DND-41 (cell line): ENCODE measurements at regions not wholly inside any gene's neighbourhood (a gene's known extent, or its start where the extent isn't known, plus 50 kb on each side); places are given as distances from the start of the nearest gene placed in this dataset.
"Not testable (repeated sequence)": the region's sequence is repeated elsewhere in the genome, so short reads cannot be mapped to it uniquely, and the experiment has no call there.

Experiments used
- ATAC-seq: fragments of 200-7000 bp; cut with Tn5 transposase; 3 replicates; pipeline ENCODE4 v1.9.1; 2021; ENCODE audit warnings: low read depth; ENCODE audit not compliant: insufficient read depth
- DNase-seq: peaks from one replicate; pipeline ENCODE4 v3.0.0-alpha.2; 2020
- H2AFZ ChIP-seq: 2 replicates; pipeline ENCODE4 v1.6.0; 2012; ENCODE audit warnings: low read depth, low read length
- H3K27ac ChIP-seq: 2 replicates; pipeline ENCODE4 v1.5.1; 2012; ENCODE audit warnings: low read length, inconsistent platforms
- H3K27me3 ChIP-seq: fragments of 200-600 bp; sonication (generic); 2 replicates; pipeline ENCODE4 v1.6.0; 2012; ENCODE audit warnings: low read length, mild to moderate bottlenecking, inconsistent platforms; ENCODE audit not compliant: insufficient read depth, poor library complexity
- H3K36me3 ChIP-seq: 2 replicates; pipeline ENCODE4 v1.5.1; 2012; ENCODE audit warnings: low read length, inconsistent platforms; ENCODE audit not compliant: insufficient read depth
- H3K4me1 ChIP-seq: 2 replicates; pipeline ENCODE4 v1.5.1; 2012; ENCODE audit warnings: mild to moderate bottlenecking, low read length; ENCODE audit not compliant: insufficient read depth
- H3K4me2 ChIP-seq: 2 replicates; pipeline ENCODE4 v1.6.0; 2012; ENCODE audit warnings: mild to moderate bottlenecking, moderate library complexity, low read length, inconsistent platforms; ENCODE audit not compliant: insufficient read depth
- H3K4me3 ChIP-seq, 2 experiments: fragments of 200-600 bp in 1 of 2; shearing (Covaris generic) in 1 of 2; 2 replicates each; pipeline ENCODE4 v1.5.1; 2012 to 2016; ENCODE audit warnings: inconsistent platforms in 2 of 2, low read length in 2 of 2, mild to moderate bottlenecking in 2 of 2, low read depth in 1 of 2, moderate library complexity in 1 of 2
- H3K79me2 ChIP-seq: 2 replicates; pipeline ENCODE4 v1.6.0; 2012; ENCODE audit warnings: low read length, inconsistent platforms; ENCODE audit not compliant: insufficient read depth
- H3K9ac ChIP-seq: 2 replicates; pipeline ENCODE4 v1.6.0; 2012; ENCODE audit warnings: low read depth, mild to moderate bottlenecking, inconsistent platforms, low read length, moderate library complexity
- H3K9me3 ChIP-seq: 2 replicates; pipeline ENCODE4 v1.5.1; 2012; ENCODE audit warnings: low read length, moderate library complexity, mild to moderate bottlenecking, inconsistent platforms; ENCODE audit not compliant: insufficient read depth, severe bottlenecking
- H4K20me1 ChIP-seq: 2 replicates; pipeline ENCODE4 v1.6.0; 2012; ENCODE audit warnings: low read length; ENCODE audit not compliant: insufficient read depth
- EZH2 ChIP-seq: IDR thresholded peaks from 3 replicates; pipeline ENCODE4 v1.6.1; 2012; ENCODE audit warnings: borderline replicate concordance, low read depth, mild to moderate bottlenecking, moderate library complexity, low read length, inconsistent platforms; ENCODE audit not compliant: severe bottlenecking
- TF ChIP-seq, protein P1 (sequence below): IDR thresholded peaks from 2 replicates; pipeline ENCODE4 v1.5.1; 2012; ENCODE audit warnings: borderline replicate concordance, low read length, moderate library complexity, mild to moderate bottlenecking; ENCODE audit not compliant: poor library complexity, severe bottlenecking; ENCODE audit errors: extremely low read depth

DNA sequence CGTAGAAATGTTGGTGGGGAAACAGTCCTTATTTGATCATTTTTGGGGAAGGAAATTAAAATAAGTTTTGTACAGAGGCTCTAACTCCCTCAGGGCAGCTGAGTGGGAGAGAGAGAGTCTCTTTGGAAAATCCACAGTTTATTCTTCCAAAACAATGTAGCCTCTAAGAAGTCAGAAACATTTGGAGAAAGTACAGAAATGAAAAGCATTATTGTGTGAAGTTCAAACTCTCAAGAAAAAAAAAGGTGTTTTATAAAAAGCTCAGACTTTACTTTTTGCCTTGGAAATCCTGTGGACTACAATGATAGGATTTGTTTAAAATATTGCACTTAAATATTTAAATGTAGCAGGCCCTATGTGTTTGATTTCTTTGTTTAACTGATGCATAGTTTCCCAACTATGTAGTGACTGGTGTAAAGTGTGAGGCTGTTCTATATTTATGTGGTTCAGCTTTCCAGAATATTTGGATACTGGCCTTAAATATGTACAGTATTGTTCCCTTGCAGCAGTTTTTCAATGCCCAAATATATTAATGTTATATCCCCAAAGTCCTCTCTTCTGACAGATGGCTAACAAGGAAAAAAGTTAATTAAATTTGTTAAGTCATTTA is 82.0 kb upstream of the OTOGL start:
- DNase-seq: no peak
- ATAC-seq: no peak
- Histone ChIP-seq H3K4me2 (no peak overlapping the region), H3K9me3 (no peaks in the 10 kb centered on the region), H3K4me3 (no peak overlapping the region), H3K9ac (no peak overlapping the region), H3K79me2 (no peaks in the 10 kb centered on the region), H3K27ac (no peak overlapping the region), H2AFZ (no peak overlapping the region), H3K27me3 (no peaks in the 10 kb centered on the region), H3K36me3 (no peaks in the 10 kb centered on the region), H3K4me1 (no peaks in the 10 kb centered on the region), H4K20me1 (no peaks in the 10 kb centered on the region)
- TF ChIP-seq EZH2: no peak
- TF ChIP-seq, protein P1, sequence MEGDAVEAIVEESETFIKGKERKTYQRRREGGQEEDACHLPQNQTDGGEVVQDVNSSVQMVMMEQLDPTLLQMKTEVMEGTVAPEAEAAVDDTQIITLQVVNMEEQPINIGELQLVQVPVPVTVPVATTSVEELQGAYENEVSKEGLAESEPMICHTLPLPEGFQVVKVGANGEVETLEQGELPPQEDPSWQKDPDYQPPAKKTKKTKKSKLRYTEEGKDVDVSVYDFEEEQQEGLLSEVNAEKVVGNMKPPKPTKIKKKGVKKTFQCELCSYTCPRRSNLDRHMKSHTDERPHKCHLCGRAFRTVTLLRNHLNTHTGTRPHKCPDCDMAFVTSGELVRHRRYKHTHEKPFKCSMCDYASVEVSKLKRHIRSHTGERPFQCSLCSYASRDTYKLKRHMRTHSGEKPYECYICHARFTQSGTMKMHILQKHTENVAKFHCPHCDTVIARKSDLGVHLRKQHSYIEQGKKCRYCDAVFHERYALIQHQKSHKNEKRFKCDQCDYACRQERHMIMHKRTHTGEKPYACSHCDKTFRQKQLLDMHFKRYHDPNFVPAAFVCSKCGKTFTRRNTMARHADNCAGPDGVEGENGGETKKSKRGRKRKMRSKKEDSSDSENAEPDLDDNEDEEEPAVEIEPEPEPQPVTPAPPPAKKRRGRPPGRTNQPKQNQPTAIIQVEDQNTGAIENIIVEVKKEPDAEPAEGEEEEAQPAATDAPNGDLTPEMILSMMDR: no peak

DNA sequence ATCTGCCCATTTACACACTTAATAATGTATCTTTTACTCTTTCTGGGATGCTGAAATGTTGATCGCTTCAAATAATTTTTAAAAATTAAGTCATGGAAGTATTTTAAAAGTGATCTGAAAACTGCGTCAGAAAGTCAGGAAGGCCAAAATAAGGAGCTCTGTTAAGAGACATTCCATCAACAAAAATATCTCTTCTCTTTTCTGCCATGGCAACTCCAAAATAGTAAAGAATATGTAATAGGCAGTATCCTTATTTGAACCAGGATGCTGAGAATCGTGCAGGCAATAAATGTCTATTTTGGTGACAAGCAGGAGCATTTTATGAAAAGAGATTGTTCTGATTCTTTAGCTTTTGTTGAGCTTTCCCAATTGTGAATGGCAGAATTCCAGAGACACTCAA is 81.8 kb upstream of the PPP1R12A start:
- no peaks in the 10 kb centered on the region for H3K36me3 ChIP-seq
- H3K27me3 ChIP-seq: no peaks in the 10 kb centered on the region
- no peak overlapping the region for H3K4me3 ChIP-seq
- no peaks in the 10 kb centered on the region for H3K4me1 ChIP-seq
- no peaks in the 10 kb centered on the region for H4K20me1 ChIP-seq
- H3K27ac ChIP-seq: no peak overlapping the region
- TF ChIP-seq, protein P1: no peak
- TF ChIP-seq EZH2: no peak
- no peaks in the 10 kb centered on the region for H3K9me3 ChIP-seq
- H3K79me2 ChIP-seq: no peaks in the 10 kb centered on the region
- no peak overlapping the region for H2AFZ ChIP-seq
- H3K9ac ChIP-seq: no peak overlapping the region
- H3K4me2 ChIP-seq: no peak overlapping the region
- ATAC-seq: no peak
- DNase-seq: no peak

DNA sequence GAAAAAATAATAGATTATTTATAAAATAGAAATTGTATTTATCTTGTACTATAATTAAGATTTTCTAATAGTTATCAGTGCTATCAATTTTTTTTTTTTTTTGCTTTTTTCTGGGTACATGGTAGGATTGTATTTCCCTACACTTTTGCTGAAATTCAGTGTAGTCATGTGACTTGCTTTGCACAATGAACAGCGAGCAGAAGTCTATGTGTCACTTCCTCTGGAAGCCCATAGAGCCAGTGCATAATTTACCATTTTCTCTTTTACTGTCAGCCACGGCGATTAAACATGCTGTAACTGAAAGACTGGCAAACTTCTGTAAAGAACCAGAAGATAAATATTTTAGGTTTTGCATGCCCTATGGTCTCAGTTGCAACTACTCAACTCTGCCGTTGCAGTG is 80.8 kb upstream of the PPP1R12A start:
- no peaks in the 10 kb centered on the region for H3K27me3 ChIP-seq
- DNase-seq (no peak), ATAC-seq (no peak)
- no peaks in the 10 kb centered on the region for H3K9me3 ChIP-seq
- no peak overlapping the region for H3K9ac ChIP-seq
- no peaks in the 10 kb centered on the region for H3K4me1 ChIP-seq
- H4K20me1 ChIP-seq: no peaks in the 10 kb centered on the region
- H3K4me2 ChIP-seq: no peak overlapping the region
- no peaks in the 10 kb centered on the region for H3K36me3 ChIP-seq
- no peak overlapping the region for H3K27ac ChIP-seq
- no peaks in the 10 kb centered on the region for H3K79me2 ChIP-seq
- H2AFZ ChIP-seq: no peak overlapping the region
- TF ChIP-seq EZH2: no peak
- TF ChIP-seq, protein P1: no peak
- H3K4me3 ChIP-seq: no peak overlapping the region

DNA sequence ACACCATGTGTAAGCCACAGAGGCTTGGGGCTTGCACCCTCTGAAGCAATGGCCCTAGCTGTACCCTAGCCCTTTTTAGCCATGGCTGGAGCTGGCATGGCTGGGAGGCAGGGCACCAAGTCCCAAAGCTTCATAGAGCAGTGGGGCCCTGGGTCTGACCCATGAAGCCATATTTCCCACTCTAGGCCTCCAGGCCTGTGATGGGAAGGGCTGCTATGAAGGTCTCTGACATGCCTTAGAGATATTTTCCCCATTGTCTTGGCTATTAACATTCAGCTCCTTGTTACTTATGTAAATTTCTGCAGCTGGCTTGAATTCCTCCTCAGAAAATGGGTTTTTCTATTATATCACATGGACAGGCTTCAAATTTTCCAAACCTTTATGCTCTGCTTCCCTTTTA is 68.8 kb upstream of the PPP1R12A start:
- H3K27me3 ChIP-seq, H2AFZ ChIP-seq, H3K9me3 ChIP-seq, H3K27ac ChIP-seq, H4K20me1 ChIP-seq, DNase-seq, H3K4me2 ChIP-seq, H3K4me3 ChIP-seq, H3K4me1 ChIP-seq, H3K9ac ChIP-seq, H3K79me2 ChIP-seq, H3K36me3 ChIP-seq, ATAC-seq: not testable (repeated sequence)
